ENCODE measurements at regions not wholly inside any gene's neighbourhood (a gene's known extent, or its start where the extent isn't known, plus 50 kb on each side); places are given as distances from the start of the nearest gene placed in this dataset.

DNA sequence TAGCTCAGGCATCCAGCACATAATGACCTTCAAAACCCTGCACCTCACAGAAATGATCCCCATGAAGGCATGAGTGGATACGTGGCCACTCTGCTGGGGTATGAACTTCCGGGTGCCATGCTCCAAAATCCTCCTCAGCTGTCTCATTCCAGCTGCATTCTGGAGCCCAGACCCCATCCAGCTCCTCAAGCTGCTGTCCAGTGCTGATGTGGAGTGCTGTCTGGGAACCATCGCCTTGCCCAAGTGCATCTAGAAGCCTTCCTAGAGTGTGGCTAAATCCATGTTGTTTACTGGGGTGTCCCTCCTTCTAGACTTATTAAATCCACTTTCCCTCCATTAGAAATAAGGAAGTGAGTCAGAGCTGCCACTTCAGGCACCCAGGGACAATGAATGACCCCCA, 130.8 kb upstream of the PTPRT start:
- TF ChIP-seq, protein P1, sequence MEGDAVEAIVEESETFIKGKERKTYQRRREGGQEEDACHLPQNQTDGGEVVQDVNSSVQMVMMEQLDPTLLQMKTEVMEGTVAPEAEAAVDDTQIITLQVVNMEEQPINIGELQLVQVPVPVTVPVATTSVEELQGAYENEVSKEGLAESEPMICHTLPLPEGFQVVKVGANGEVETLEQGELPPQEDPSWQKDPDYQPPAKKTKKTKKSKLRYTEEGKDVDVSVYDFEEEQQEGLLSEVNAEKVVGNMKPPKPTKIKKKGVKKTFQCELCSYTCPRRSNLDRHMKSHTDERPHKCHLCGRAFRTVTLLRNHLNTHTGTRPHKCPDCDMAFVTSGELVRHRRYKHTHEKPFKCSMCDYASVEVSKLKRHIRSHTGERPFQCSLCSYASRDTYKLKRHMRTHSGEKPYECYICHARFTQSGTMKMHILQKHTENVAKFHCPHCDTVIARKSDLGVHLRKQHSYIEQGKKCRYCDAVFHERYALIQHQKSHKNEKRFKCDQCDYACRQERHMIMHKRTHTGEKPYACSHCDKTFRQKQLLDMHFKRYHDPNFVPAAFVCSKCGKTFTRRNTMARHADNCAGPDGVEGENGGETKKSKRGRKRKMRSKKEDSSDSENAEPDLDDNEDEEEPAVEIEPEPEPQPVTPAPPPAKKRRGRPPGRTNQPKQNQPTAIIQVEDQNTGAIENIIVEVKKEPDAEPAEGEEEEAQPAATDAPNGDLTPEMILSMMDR (IDR thresholded peaks at IDR 0.05) = no peak
- TF ChIP-seq POLR2A (IDR thresholded peaks at IDR 0.05) = no peak

All from lower leg skin (tissue), 3 donors.